K562 (cell line): ENCODE measurements at regions not wholly inside any gene's neighbourhood (a gene's known extent, or its start where the extent isn't known, plus 50 kb on each side); places are given as distances from the start of the nearest gene placed in this dataset.

ENCODE experiments used
- ARID2 ChIP-seq: fragments of 450-650 bp; IDR thresholded peaks from 2 replicates; pipeline ENCODE4 v1.6.1; 2017; ENCODE audit warnings: antibody characterized with exemption, mild to moderate bottlenecking
- ETS2 ChIP-seq: IDR thresholded peaks from 2 replicates; pipeline ENCODE4 v1.6.1; 2016; ENCODE audit warnings: borderline replicate concordance, missing genetic modification characterization, mild to moderate bottlenecking, moderate library complexity, missing compliant biosample characterization; ENCODE audit not compliant: poor library complexity, severe bottlenecking
- ETV6 ChIP-seq, 3 experiments: fragments of 150-350 bp in 1 of 3; sonication (generic) in 1 of 3; formaldehyde crosslinking in 1 of 3; IDR thresholded peaks; 2 replicates each; pipeline versions ENCODE4 v1.6.1 to v1.8.0; 2014 to 2022; ENCODE audit warnings: borderline replicate concordance in 2 of 3, low read depth in 2 of 3, antibody characterized with exemption in 1 of 3, low read length in 1 of 3, mild to moderate bottlenecking in 1 of 3, missing genetic modification reagents in 1 of 3
- RBM14 ChIP-seq: fragments of 200-400 bp; formaldehyde crosslinking; IDR thresholded peaks from 2 replicates; pipeline ENCODE4 v1.6.1; 2018; ENCODE audit warnings: low read depth, mild to moderate bottlenecking, low read length, moderate library complexity, borderline replicate concordance; ENCODE audit not compliant: insufficient read depth
- SP1 ChIP-seq: sonication (generic); formaldehyde crosslinking; IDR thresholded peaks from 2 replicates; pipeline ENCODE4 v1.8.1; 2022; ENCODE audit warnings: mild to moderate bottlenecking, missing genetic modification reagents
- ZFP1 ChIP-seq: fragments of 450-650 bp; formaldehyde crosslinking; IDR thresholded peaks from 2 replicates; pipeline ENCODE4 v1.4.0; 2020; ENCODE audit warnings: mild to moderate bottlenecking, mixed read lengths
- ZFP30 ChIP-seq: fragments of 250-450 bp; sonication (Bioruptor Pico); IDR thresholded peaks from 2 replicates; pipeline ENCODE4 v1.8.0; 2022; ENCODE audit warnings: moderate library complexity, mild to moderate bottlenecking, inconsistent platforms, borderline replicate concordance
- ZNF174 ChIP-seq: fragments of 250-450 bp; sonication (Bioruptor Pico); IDR thresholded peaks from 2 replicates; pipeline ENCODE4 v1.4.0; 2020; ENCODE audit warnings: mild to moderate bottlenecking
- ZNF23 ChIP-seq: fragments of 250-450 bp; sonication (Bioruptor Pico); IDR thresholded peaks from 2 replicates; pipeline ENCODE4 v1.4.0; 2020; ENCODE audit warnings: mild to moderate bottlenecking
- ZNF232 ChIP-seq: sonication (generic); formaldehyde crosslinking; IDR thresholded peaks from 2 replicates; pipeline ENCODE4 v1.8.0; 2022; ENCODE audit warnings: mild to moderate bottlenecking, missing genetic modification reagents
- ZNF830 ChIP-seq: fragments of 250-450 bp; sonication (Bioruptor Pico); IDR thresholded peaks from 2 replicates; pipeline ENCODE4 v1.5.0; 2021; ENCODE audit warnings: mild to moderate bottlenecking
- ZSCAN29 ChIP-seq: fragments of 450-650 bp; IDR thresholded peaks from 2 replicates; pipeline ENCODE4 v1.6.1; 2017

DNA sequence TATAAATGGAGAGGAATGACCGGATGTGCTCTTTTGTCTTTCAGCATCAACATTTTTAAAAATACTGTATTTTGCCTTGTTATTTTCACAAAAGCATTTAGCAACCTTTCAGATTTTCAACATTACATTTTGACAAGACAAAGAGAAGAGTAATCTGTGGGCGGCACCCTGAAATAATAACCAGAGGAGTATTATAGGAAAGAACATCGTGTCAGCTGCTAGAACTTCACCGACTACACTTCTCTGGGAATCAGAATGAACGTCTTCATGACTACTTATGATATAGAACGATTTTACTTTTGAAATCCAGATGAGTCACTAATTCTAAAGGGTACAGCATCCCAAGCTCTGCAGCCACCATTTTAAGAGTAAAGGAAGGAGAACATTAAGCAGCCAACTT is 531.5 kb upstream of the FRG1 start:
- TF ChIP-seq ETV6 (IDR thresholded peaks at IDR 0.05; ENCODE audit: borderline replicate concordance in 1 of 2, low read depth in 2 of 2, low read length in 1 of 2) (no peak), ETV6 (CRISPR knock-in tag; IDR thresholded peaks at IDR 0.05; ENCODE audit: borderline replicate concordance) (no peak), ZNF232 (CRISPR knock-in tag) (no peak), ZNF830 (CRISPR knock-in tag) (no peak), ARID2 (no peak), SP1 (CRISPR knock-in tag) (no peak), RBM14 (no peak), ZFP1 (CRISPR knock-in tag) (no peak), ZFP30 (CRISPR knock-in tag) (no peak), ETS2 (tag) (no peak), ZSCAN29 (no peak), ZNF23 (no peak), ZNF174 (CRISPR knock-in tag) (no peak)
